CD14-positive monocyte (primary cell): ENCODE measurements at regions not wholly inside any gene's neighbourhood (a gene's known extent, or its start where the extent isn't known, plus 50 kb on each side); places are given as distances from the start of the nearest gene placed in this dataset.
A peak's percentile ranks its signal among the peaks of the same experiment; 100 is the strongest.

Experiments used
- DNase-seq, 3 donors: peaks; one replicate each; pipeline ENCODE4 v3.0.0-alpha.2; 2011 to 2022
- H2AFZ ChIP-seq: 2 replicates; pipeline ENCODE4 v1.6.0; 2012; ENCODE audit warnings: mild to moderate bottlenecking, low read depth, low read length, inconsistent platforms; ENCODE audit not compliant: insufficient read depth, poor library complexity, severe bottlenecking
- H3K27ac ChIP-seq, 2 donors: 1 replicate in 1 of 2; 2 replicates in 1 of 2; pipeline ENCODE4 v1.5.1; 2012 to 2013; ENCODE audit warnings: low read length in 2 of 2, control low read depth in 1 of 2, inconsistent platforms in 1 of 2, low read depth in 1 of 2, mild to moderate bottlenecking in 1 of 2
- H3K27me3 ChIP-seq, 2 donors: one replicate each; pipeline versions ENCODE4 v1.6.0 to v1.6.1; 2011 to 2013; ENCODE audit warnings: low read length in 2 of 2; ENCODE audit not compliant: control insufficient read depth in 2 of 2, insufficient read depth in 2 of 2
- H3K36me3 ChIP-seq, 2 donors: replicated peaks in 1 of 2; 1 replicate in 1 of 2; 2 replicates in 1 of 2; pipeline versions ENCODE4 v1.5.1 to v1.6.1; 2012 to 2013; ENCODE audit warnings: low read length in 2 of 2, control low read depth in 1 of 2, inconsistent platforms in 1 of 2, mild to moderate bottlenecking in 1 of 2; ENCODE audit not compliant: insufficient read depth in 2 of 2, control insufficient read depth in 1 of 2
- H3K4me1 ChIP-seq, 2 donors: 1 replicate in 1 of 2; 2 replicates in 1 of 2; pipeline versions ENCODE4 v1.5.1 to v1.6.1; 2012 to 2013; ENCODE audit warnings: low read length in 2 of 2, control low read depth in 1 of 2, inconsistent platforms in 1 of 2, mild to moderate bottlenecking in 1 of 2, moderate library complexity in 1 of 2; ENCODE audit not compliant: insufficient read depth in 2 of 2, control insufficient read depth in 1 of 2
- H3K4me2 ChIP-seq: replicated peaks from 2 replicates; pipeline ENCODE3; 2012; ENCODE audit warnings: low read length, moderate library complexity, mild to moderate bottlenecking; ENCODE audit not compliant: poor library complexity, severe bottlenecking; ENCODE audit errors: extremely low read depth
- H3K4me3 ChIP-seq, 3 experiments: fragments of 200-600 bp in 1 of 3; sonication (generic) in 1 of 3; replicated peaks in 1 of 3; 1 replicate in 2 of 3; 2 replicates in 1 of 3; pipeline ENCODE4 v1.5.1; 2011 to 2013; ENCODE audit warnings: low read length in 3 of 3, mild to moderate bottlenecking in 3 of 3, control low read depth in 2 of 3, low read depth in 2 of 3, inconsistent platforms in 1 of 3, moderate library complexity in 1 of 3
- H3K79me2 ChIP-seq: 2 replicates; pipeline ENCODE4 v1.6.0; 2012; ENCODE audit warnings: mild to moderate bottlenecking, control low read depth, inconsistent platforms, low read length, moderate library complexity; ENCODE audit not compliant: insufficient read depth
- H3K9ac ChIP-seq: 2 replicates; pipeline ENCODE4 v1.6.0; 2017; ENCODE audit warnings: low read length, mild to moderate bottlenecking; ENCODE audit not compliant: insufficient read depth, poor library complexity, severe bottlenecking
- H3K9me3 ChIP-seq, 2 donors: replicated peaks in 1 of 2; 1 replicate in 1 of 2; 2 replicates in 1 of 2; pipeline versions ENCODE4 v1.5.1 to v1.6.1; 2012 to 2013; ENCODE audit warnings: low read length in 2 of 2, control low read depth in 1 of 2; ENCODE audit not compliant: control insufficient read depth in 1 of 2, insufficient read depth in 1 of 2
- H4K20me1 ChIP-seq: 2 replicates; pipeline ENCODE4 v1.6.0; 2012; ENCODE audit warnings: mild to moderate bottlenecking, low read length, control low read depth, moderate library complexity; ENCODE audit not compliant: insufficient read depth
- H3K27ac Mint-ChIP-seq, 7 donors: one replicate each; pipeline ENCODE4 v1.8.0; 2020; ENCODE audit warnings: mild to moderate bottlenecking in 7 of 7, mixed read lengths in 7 of 7, moderate library complexity in 6 of 7, inconsistent platforms in 2 of 7
- H3K27me3 Mint-ChIP-seq, 3 donors: one replicate each; pipeline ENCODE4 v1.8.0; 2021 to 2022; ENCODE audit warnings: low read depth in 3 of 3, mild to moderate bottlenecking in 3 of 3, mixed read lengths in 3 of 3, moderate library complexity in 3 of 3, inconsistent platforms in 1 of 3
- H3K36me3 Mint-ChIP-seq, 2 donors: one replicate each; pipeline ENCODE4 v1.8.0; 2020; ENCODE audit warnings: mixed read lengths in 2 of 2, inconsistent platforms in 1 of 2, mild to moderate bottlenecking in 1 of 2
- H3K4me1 Mint-ChIP-seq: one replicate; pipeline ENCODE4 v1.8.0; 2020; ENCODE audit warnings: mild to moderate bottlenecking, mixed read lengths
- H3K4me3 Mint-ChIP-seq, 2 donors: one replicate each; pipeline ENCODE4 v1.8.0; 2020; ENCODE audit warnings: mild to moderate bottlenecking in 2 of 2, mixed read lengths in 2 of 2, moderate library complexity in 1 of 2
- H3K9me3 Mint-ChIP-seq, 7 donors: one replicate each; pipeline ENCODE4 v1.8.0; 2020 to 2022; ENCODE audit warnings: mixed read lengths in 7 of 7, mild to moderate bottlenecking in 6 of 7, moderate library complexity in 6 of 7, inconsistent platforms in 2 of 7
- CTCF ChIP-seq: fragments of 200-600 bp; IDR thresholded peaks from one replicate; pipeline ENCODE4 v1.8.0; 2022; ENCODE audit warnings: antibody characterized with exemption, mild to moderate bottlenecking
- WGBS: methylation state at CpG from one replicate; pipeline ENCODE4 v1.1.5; 2013; ENCODE audit warnings: missing lambda C conversion rate; ENCODE audit not compliant: insufficient coverage; 5-methylcytosine and 5-hydroxymethylcytosine counted together
- intact Hi-C, 2 donors: fragments of 100-400 bp; cut with micrococcal nuclease; formaldehyde crosslinking; loops; one replicate each; pipeline versions ENCODE4 v1.15.0 to v1.15.1; 2023

GRCh38 chr4:80126435-80126834, 53.4 kb upstream of the ANTXR2 start:
- peaks cover 16 to 25% of the 10 kb centered on the region in 2 donors for H3K4me1 ChIP-seq
- no peaks in the 10 kb centered on the region for H3K9me3 ChIP-seq
- no peaks in the 10 kb centered on the region for H3K27me3 ChIP-seq
- H3K27ac Mint-ChIP-seq: peak overlapping the region in 4 of 7 donors; percentile 26 to 51 (median 40)
- no peaks in the 10 kb centered on the region for H3K36me3 ChIP-seq
- H3K36me3 Mint-ChIP-seq: peaks cover 0 to 2% of the 10 kb centered on the region in 2 donors
- H3K4me3 Mint-ChIP-seq: no peak overlapping the region
- peaks cover 29% of the 10 kb centered on the region for H3K4me1 Mint-ChIP-seq
- H3K27ac ChIP-seq: peak overlapping the region in 1 of 2 donors; percentile 12
- DNase-seq: no peak
- H4K20me1 ChIP-seq: no peaks in the 10 kb centered on the region
- H3K4me3 ChIP-seq: no peak overlapping the region
- intact Hi-C loops: loop anchor here (5.0 to 10.0 kb wide), 2 partner anchors 56 to 58 kb away; no protein-coding TSS in a partner anchor
- no peak overlapping the region for H3K4me2 ChIP-seq
- no peak for TF ChIP-seq CTCF
- H3K79me2 ChIP-seq: no peaks in the 10 kb centered on the region
- no peak overlapping the region for H2AFZ ChIP-seq
- H3K9ac ChIP-seq: no peak overlapping the region
- no peaks in the 10 kb centered on the region for H3K27me3 Mint-ChIP-seq
- H3K9me3 Mint-ChIP-seq: peaks cover 0 to 3% (median 0%) of the 10 kb centered on the region in 7 donors
- WGBS: no CpG with 5 or more reads among the region's 2 CpGs

DNA sequence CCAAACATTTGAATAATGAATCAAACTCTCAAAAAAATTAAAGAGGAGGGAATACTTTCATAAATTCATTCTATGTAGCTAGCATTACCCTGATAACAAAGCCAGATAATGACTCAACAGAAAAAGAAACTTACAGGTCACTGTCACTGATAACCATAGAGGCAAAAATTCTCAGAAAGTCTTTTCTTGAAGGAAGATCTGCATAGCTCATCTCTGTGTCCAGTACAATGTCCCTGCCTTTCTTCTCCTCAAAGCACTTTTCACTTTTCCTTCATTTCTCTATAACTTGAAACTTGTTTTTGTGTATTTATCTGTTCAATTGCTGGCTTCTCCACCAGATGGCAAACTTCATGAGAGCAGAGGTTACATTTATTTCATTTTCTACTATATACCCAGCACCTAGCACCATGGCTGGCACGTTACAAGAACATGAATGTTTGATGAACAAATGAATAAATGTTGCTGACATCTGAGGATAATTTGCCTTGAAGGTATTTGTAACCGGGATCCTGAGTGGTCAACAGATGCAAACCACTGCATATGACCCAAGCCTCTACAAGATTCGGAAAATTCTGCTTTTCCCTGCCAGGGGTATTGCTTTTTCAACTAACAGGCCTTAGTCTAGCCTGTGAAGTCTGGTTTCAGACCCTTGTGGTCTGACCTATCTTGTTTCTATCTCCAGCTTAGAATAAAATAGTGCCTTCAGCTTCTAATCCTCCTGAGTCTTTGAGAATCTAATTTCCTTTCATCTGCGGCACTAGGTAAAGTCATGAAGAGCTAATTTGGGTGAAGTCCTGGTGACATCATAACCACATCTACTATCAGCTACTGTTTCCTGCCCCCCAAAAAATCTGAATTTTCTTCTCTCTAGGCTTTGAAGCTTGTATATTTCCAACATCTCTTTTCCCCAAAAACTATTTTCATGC, 52.5 kb upstream of the ANTXR2 start:
- no peak overlapping the region for H3K4me3 Mint-ChIP-seq
- no peak overlapping the region for H3K4me3 ChIP-seq

More for the DNA sequence above, 52.5 kb upstream of the ANTXR2 start:
- Histone ChIP-seq H4K20me1 (no peaks in the 10 kb centered on the region), H3K36me3 (no peaks in the 10 kb centered on the region), H3K9me3 (no peaks in the 10 kb centered on the region), H3K27ac (no peak overlapping the region), H3K4me1 (peaks cover 16 to 25% of the 10 kb centered on the region in 2 donors), H3K79me2 (no peaks in the 10 kb centered on the region), H2AFZ (no peak overlapping the region), H3K27me3 (no peaks in the 10 kb centered on the region), H3K9ac (no peak overlapping the region), H3K4me2 (no peak overlapping the region)
- WGBS: 100% methylated on average over 2 of the region's 4 CpGs
- intact Hi-C loops: loop anchor here (5.0 to 10.0 kb wide), 2 partner anchors 57 to 59 kb away; no protein-coding TSS in a partner anchor
- no peaks in the 10 kb centered on the region for H3K27me3 Mint-ChIP-seq
- H3K4me1 Mint-ChIP-seq: peaks cover 29% of the 10 kb centered on the region
- H3K27ac Mint-ChIP-seq: peak overlapping the region in 5 of 7 donors; percentile 14 to 80 (median 37)
- H3K36me3 Mint-ChIP-seq: peaks cover 0 to 2% of the 10 kb centered on the region in 2 donors
- peaks cover 0 to 4% (median 2%) of the 10 kb centered on the region in 7 donors for H3K9me3 Mint-ChIP-seq
- peak; percentile 76 for TF ChIP-seq CTCF
- peak; percentile 33 to 54 (median 42) for DNase-seq
